Non-pigmented ciliary epithelial cell (primary cell): ENCODE measurements at regions not wholly inside any gene's neighbourhood (a gene's known extent, or its start where the extent isn't known, plus 50 kb on each side); places are given as distances from the start of the nearest gene placed in this dataset.

ENCODE experiments used
- DNase-seq: peaks from one replicate; pipeline ENCODE4 v3.0.0-alpha.2; 2010; ENCODE audit warnings: low read depth

DNA sequence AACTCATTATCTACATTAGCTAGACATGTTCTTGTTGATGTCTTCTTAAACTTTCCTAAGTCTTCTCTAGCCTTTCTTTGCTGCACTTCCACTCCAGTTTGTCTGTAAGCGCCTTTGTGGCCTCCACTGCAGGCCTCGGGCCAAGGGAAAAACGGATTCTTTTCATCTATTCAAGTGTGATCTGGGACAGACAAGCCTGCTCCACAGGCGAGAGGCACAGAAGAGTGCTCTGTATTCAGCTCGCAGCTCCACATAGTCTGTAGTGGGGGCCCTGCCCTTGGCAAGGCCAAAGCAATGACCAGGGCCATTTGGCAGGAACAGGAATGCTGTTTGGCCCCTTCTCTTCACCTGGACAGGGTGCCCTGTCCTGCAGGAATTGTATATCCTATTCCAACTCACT is 84.1 kb upstream of the BARX2 start:
- DNase-seq, result no peak

DNA sequence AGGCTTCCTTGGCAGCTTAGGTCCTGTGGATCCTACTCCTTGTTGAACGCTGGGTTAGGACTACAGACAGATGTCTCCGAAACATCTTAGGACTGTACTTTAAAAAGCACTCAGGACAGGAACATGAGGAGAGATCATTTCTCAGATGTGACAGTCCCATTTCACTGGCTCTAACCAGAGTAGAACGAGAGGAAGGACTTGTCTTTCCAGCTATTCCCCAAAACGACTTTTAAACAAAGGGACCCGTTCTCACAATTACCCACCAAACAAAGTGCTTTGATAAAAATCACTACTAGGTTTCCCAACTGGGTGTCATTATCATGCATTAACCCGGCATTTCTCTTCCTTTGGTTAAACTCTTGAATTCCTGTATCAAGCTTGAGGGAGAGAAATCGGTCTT is 84.7 kb upstream of the BARX2 start:
- DNase-seq, result no peak

DNA sequence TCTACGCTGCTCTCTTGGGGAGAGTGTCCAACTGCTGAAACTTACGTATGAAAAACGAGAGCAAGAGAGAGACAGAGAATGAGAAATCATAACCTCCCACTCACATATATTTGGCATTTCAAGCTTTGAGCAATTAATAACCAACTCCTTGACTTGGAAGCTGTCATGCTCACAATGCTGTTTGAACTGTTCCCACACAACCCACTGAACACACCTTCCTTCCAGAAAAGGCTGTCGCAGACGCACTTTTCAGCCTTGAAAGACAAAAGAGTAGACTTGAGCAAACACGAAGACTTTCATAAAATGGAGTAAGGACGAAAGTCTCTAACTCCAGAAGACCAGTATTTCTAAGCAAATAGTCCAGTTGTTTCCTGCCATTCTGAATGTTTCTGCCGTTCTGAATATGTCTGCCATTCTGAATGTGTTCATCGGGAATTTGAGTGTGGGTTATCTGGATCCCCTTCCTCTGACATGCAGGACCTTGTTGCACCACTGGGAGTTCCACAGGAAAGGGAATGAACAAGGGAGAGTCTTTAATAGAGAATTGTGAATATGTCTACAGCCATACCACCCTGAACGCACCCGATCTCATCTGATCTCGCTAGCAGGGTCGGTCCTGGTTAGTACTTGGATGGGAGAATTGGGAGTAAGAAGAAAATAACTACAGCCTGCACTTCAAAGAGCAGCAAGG is 86.2 kb upstream of the BARX2 start:
- no peak for DNase-seq

- DNase-seq, result no peak
These were observed 87.7 kb upstream of the BARX2 start for GRCh38 chr11:129287920-129288319.

- DNase-seq, result no peak
These were observed 88.8 kb upstream of the BARX2 start for GRCh38 chr11:129286813-129287212.

- DNase-seq, result no peak
These were observed 90.3 kb upstream of the BARX2 start for GRCh38 chr11:129285402-129285786.

- no peak for DNase-seq
These were observed 91.0 kb upstream of the ARHGAP32 start for GRCh38 chr11:129283141-129283540.

DNA sequence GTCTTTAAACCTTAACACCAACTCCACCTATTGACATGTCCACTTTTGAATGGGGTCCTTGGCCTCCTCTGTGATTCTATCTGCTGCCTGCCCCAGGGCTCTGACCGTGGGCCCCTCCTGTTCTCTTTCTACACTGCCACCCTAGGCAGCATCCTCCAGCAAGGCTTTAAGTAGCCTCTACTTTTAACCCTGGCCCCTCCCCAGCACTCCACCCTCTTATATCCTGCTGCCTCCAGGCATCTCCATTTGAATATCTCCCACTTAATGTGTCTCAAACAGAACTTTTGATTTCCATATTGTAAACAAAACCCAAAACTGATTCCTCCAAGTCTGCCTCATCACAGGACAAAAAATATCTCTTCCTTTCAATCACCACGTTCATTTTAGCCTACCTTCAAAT is 90.5 kb upstream of the ARHGAP32 start:
- no peak for DNase-seq

- DNase-seq, result no peak
These were observed 89.6 kb upstream of the ARHGAP32 start for GRCh38 chr11:129281471-129282415.

GRCh38 chr11:129280027-129280811 is 88.1 kb upstream of the ARHGAP32 start:
- no peak for DNase-seq

GRCh38 chr11:129279326-129280026 is 87.4 kb upstream of the ARHGAP32 start:
- no peak for DNase-seq

DNA sequence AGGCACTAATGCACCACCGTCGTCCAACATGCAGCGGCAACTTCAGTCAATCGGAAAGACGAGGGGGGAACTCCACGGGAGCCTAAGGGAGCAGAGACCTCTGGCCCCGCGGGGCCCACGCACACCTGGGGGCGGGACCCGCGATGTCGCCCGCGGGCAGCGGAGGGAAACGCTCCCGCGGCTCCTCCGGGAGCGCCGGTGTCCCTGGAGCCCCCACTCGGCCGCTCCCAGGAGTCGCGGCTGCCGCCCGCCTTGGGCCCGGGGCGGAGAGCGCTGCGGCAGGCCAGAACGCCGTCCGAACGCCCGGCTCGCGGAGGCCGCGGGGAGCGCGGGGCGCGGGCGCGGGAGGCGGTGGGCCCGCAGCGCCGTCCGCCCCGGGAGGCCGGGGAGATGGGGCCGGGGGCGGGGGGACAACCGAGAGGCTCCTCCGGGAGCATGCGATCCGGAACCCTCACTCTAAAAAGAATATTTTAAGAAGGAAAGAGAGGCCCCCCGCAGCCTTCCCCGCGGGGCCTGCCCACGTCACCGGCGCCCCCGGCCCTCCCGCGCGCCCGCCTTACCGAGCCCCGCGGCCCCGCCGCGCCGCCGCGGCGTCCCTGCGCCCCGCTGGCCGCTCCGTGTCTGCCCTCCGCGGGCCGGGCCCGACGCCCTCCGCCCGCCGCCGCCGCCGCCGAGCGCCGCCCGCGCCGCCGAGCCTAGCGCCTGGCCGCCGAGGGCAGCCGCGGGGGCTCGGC is 86.6 kb upstream of the ARHGAP32 start:
- DNase-seq, result no peak

DNA sequence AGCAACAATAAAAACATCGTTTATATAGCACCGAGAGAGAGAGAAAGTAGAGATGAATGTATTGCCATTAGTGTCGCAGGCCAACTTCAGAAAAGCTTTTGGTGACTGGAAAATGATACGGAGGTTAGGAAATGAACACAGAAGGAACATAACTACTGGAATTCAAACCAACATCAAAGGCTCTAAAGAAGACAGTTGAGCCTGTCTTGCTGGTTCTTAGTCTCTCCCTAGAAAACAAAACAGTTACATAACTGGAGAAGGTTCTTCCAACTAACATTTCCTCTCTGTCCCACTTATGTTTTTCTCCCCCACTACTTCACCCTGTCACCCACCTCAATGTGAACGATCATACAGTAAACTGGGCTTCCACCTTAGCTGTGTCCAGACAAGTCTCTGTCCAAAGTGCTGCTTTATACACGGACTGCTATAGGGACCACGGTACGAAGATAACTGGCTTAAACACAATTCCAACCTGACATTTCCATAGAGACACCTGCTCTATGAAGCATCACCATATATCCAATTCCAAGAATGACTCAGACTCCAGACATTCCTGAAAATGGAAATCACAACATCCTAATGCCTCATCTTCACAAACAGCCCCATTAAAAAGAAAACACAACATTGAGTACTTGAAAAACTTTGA is 85.2 kb upstream of the ARHGAP32 start:
- DNase-seq, result no peak

DNA sequence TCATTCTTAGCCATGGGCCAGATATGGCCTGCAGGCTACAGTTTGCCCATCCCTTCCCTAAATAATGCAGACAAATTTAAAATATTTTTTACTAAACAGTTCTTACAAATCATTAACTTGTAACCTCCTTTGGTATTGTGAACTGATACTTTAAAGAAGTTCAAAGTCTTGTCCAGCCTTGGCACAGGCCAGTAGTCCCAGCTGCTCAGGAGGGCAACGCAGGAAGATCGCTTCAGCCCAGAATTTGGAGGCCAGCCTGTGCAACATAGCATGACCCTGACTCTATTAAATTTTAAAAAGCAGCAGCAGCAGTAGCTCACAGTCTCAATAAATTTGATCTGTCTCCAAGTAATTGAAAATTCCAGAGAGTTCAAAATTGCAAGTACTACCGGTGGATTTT is 83.7 kb upstream of the ARHGAP32 start:
- no peak for DNase-seq

- DNase-seq, result no peak
These were observed 82.0 kb upstream of the ARHGAP32 start for GRCh38 chr11:129273944-129274711.

DNA sequence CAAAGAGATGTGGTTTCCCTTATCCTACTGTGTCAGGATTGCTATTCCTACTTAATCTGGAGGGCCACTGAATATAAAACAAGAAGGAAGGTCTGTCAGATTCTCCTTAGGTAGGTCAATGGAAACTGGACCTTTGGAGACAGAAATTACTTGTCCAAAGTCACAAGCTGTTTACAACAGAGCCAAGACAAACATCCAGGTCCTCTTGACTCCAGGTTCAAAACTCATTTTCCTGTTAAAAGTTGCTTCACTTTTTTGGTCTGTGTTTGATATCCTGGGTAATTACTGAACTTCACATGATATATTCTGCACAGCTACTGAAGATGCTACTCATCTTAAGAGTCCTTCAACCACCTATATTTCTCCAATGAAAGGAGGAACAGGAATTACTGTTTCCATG is 81.2 kb upstream of the ARHGAP32 start:
- DNase-seq, result no peak

- DNase-seq, result no peak
These were observed 78.9 kb upstream of the ARHGAP32 start for GRCh38 chr11:129271030-129271429.

DNA sequence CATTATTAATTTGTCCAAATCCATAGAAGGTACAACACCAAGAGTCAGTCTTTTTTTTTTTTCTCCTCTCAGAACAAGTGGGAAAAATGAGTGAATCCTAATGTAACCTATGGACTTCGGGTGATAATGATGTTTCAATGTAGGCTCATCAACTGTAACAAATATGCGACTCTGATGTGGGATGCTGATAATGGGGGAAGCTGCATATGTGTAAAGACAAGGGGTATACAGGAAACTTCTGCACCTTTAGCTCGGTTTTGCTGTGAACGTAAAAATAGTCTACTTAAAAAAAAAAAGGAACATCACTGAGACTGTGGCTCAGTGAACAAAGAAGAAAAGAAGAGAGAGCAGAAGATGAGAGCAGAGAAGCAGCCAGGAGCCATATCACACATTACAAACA is 78.3 kb upstream of the ARHGAP32 start:
- DNase-seq, result no peak

- DNase-seq, result no peak
These were observed 76.2 kb upstream of the ARHGAP32 start for GRCh38 chr11:129268371-129268770.

DNA sequence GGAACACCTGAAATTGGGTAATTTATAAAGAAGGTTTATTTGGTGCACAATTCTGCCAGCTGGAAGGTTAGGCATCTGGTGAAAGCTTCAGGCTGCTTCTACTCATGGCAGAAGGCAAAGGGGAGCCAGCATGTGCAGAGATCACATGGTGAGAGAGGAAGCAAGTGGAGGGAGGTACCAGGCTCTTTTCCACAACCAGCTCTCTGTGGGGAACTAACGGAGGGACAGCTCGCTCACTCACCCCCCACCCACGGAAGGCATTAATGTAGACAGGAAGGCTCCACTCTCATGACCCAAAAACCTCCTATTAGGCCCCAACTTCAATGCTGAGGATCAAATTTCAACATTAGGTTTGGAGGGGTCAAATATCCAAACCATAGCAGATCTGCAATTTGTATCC is 75.6 kb upstream of the ARHGAP32 start:
- no peak for DNase-seq
